HepG2 (cell line): ENCODE measurements at regions not wholly inside any gene's neighbourhood (a gene's known extent, or its start where the extent isn't known, plus 50 kb on each side); places are given as distances from the start of the nearest gene placed in this dataset.

Source experiments
- ATAC-seq: fragments of 200-7000 bp; cut with Tn5 transposase; 3 replicates; pipeline ENCODE4 v1.9.1; 2020; ENCODE audit warnings: mild to moderate bottlenecking, moderate library complexity
- BruUV-seq: library from RNA; stranded (reverse); fragments of 400-500 nt; replicated peaks from 2 replicates; lab custom pipeline; 2021; lab: Mats Ljungman, UMichigan
- CTCF ChIA-PET: fragments of 300-600 bp; formaldehyde crosslinking; extraction: SDS; loops from one replicate; lab custom pipeline; 2021; ENCODE audit warnings: low total read pairs, inconsistent platforms, low intra/inter-chr PET ratio; lab: Yijun Ruan, JAX
- POLR2A ChIA-PET: fragments of 350-600 bp; sonication (Branson Sonifier 250); formaldehyde crosslinking; loops from one replicate; lab custom pipeline; 2020; ENCODE audit warnings: antibody characterized with exemption, inconsistent platforms; lab: Yijun Ruan, JAX
- DNase-seq: peaks from one replicate; pipeline ENCODE4 v3.0.0-alpha.2; 2015; ENCODE audit warnings: low spot score
- FAIRE-seq: peaks from 3 replicates; lab custom pipeline; 2011; peaks lifted over from hg19 to GRCh38; lab: Jason Lieb, UNC
- H2AFZ ChIP-seq: one replicate; pipeline ENCODE4 v1.6.1; 2011; ENCODE audit warnings: low read length, inconsistent platforms
- H3K27ac ChIP-seq: fragments of 300-600 bp; 3 replicates; pipeline ENCODE4 v1.8.0; 2011; ENCODE audit warnings: mixed run types, mild to moderate bottlenecking, mixed read lengths, low read length, inconsistent platforms; ENCODE audit not compliant: insufficient read depth; ENCODE audit errors: extremely low read length
- H3K27me3 ChIP-seq, 2 experiments: fragments of 200-600 bp in 1 of 2; 2 replicates in 1 of 2; 3 replicates in 1 of 2; pipeline versions ENCODE4 v1.6.0 to v1.8.0; 2011; ENCODE audit warnings: low read length in 2 of 2, mild to moderate bottlenecking in 2 of 2, moderate library complexity in 2 of 2, inconsistent platforms in 1 of 2; ENCODE audit not compliant: insufficient read depth in 2 of 2, control insufficient read depth in 1 of 2
- H3K36me3 ChIP-seq, 2 experiments: fragments of 200-600 bp in 1 of 2; replicated peaks in 1 of 2; 2 replicates in 1 of 2; 3 replicates in 1 of 2; pipeline versions ENCODE4 v1.5.1 to v1.8.0; 2011; ENCODE audit warnings: low read length in 2 of 2, inconsistent platforms in 1 of 2; ENCODE audit not compliant: insufficient read depth in 2 of 2, control insufficient read depth in 1 of 2
- H3K4me1 ChIP-seq: 2 replicates; pipeline ENCODE4 v1.5.1; 2012; ENCODE audit warnings: low read length, inconsistent platforms; ENCODE audit not compliant: insufficient read depth
- H3K4me2 ChIP-seq: 2 replicates; pipeline ENCODE4 v1.6.0; 2011; ENCODE audit warnings: low read depth, low read length, inconsistent platforms
- H3K4me3 ChIP-seq, 3 experiments: fragments of 200-600 bp in 1 of 3; sonication (generic), shearing (Covaris generic) in 1 of 3; replicated peaks in 1 of 3; 2 replicates each; pipeline ENCODE4 v1.5.1; 2011 to 2016; ENCODE audit warnings: low read length in 3 of 3, inconsistent platforms in 2 of 3, low read depth in 2 of 3, mild to moderate bottlenecking in 2 of 3, control low read depth in 1 of 3, mixed read lengths in 1 of 3; ENCODE audit not compliant: insufficient read depth in 1 of 3
- H3K79me2 ChIP-seq: one replicate; pipeline ENCODE4 v1.6.1; 2011; ENCODE audit warnings: low read length, inconsistent platforms; ENCODE audit not compliant: insufficient read depth
- H3K9ac ChIP-seq: 2 replicates; pipeline ENCODE4 v1.6.0; 2011; ENCODE audit warnings: mild to moderate bottlenecking, low read depth, low read length, inconsistent platforms; ENCODE audit not compliant: insufficient read depth
- H3K9me3 ChIP-seq: 2 replicates; pipeline ENCODE4 v1.5.1; 2012; ENCODE audit warnings: mild to moderate bottlenecking, low read length
- H4K20me1 ChIP-seq: 2 replicates; pipeline ENCODE4 v1.6.0; 2011; ENCODE audit warnings: inconsistent platforms, mild to moderate bottlenecking, low read length, moderate library complexity; ENCODE audit not compliant: insufficient read depth
- HCFC1 ChIP-seq: fragments of 150-350 bp; IDR thresholded peaks from 2 replicates; pipeline ENCODE4 v1.6.1; 2014; ENCODE audit warnings: low read depth, low read length
- KDM4B ChIP-seq: sonication (generic); formaldehyde crosslinking; IDR thresholded peaks from 2 replicates; pipeline ENCODE4 v1.4.0; 2020; ENCODE audit warnings: missing genetic modification reagents
- MTA3 ChIP-seq: sonication (generic); formaldehyde crosslinking; IDR thresholded peaks from 2 replicates; pipeline ENCODE4 v1.4.0; 2020; ENCODE audit warnings: missing genetic modification reagents
- NFYB ChIP-seq: sonication (generic); formaldehyde crosslinking; IDR thresholded peaks from 2 replicates; pipeline ENCODE4 v1.4.0; 2020; ENCODE audit warnings: missing genetic modification reagents
- ZKSCAN1 ChIP-seq: fragments of 150-350 bp; IDR thresholded peaks from 2 replicates; pipeline ENCODE4 v1.6.1; 2014; ENCODE audit warnings: low read length
- ZNF816 ChIP-seq: sonication (generic); formaldehyde crosslinking; IDR thresholded peaks from 2 replicates; pipeline ENCODE4 v1.8.0; 2022; ENCODE audit warnings: missing genetic modification reagents, mild to moderate bottlenecking, borderline replicate concordance
- ZSCAN29 ChIP-seq: sonication (generic); formaldehyde crosslinking; conservative IDR thresholded peaks from 2 replicates; pipeline ENCODE4 v1.4.0; 2020; ENCODE audit warnings: mild to moderate bottlenecking, missing genetic modification reagents
- WGBS: methylation state at CpG from one replicate; pipeline ENCODE4 v1.1.6; 2017; ENCODE audit warnings: low lambda C conversion rate; 5-methylcytosine and 5-hydroxymethylcytosine counted together
- in situ Hi-C: cut with HindIII; loops from 2 replicates; pipeline ENCODE4 v1.10.0; 2017; ENCODE audit warnings: low pct_unique_long_range_greater_than_20kb; ENCODE audit not compliant: extremely low pct_ligation_motif_present
- intact Hi-C: fragments of 100-400 bp; cut with micrococcal nuclease; formaldehyde crosslinking; loops from one replicate; pipeline ENCODE4 v1.10.0; 2022; ENCODE audit not compliant: unreplicated experiment
- TF ChIP-seq, protein P1 (sequence below): sonication (generic); formaldehyde crosslinking; IDR thresholded peaks from 2 replicates; pipeline ENCODE4 v1.5.1; 2020; ENCODE audit warnings: mild to moderate bottlenecking, moderate library complexity, missing genetic modification reagents
- TF ChIP-seq, protein P2 (sequence below): IDR thresholded peaks from 2 replicates; pipeline ENCODE4 v1.6.1; 2016
- TF ChIP-seq, protein P3 (sequence below): sonication (generic); formaldehyde crosslinking; IDR thresholded peaks from 2 replicates; pipeline ENCODE4 v1.4.0; 2020; ENCODE audit warnings: missing genetic modification reagents, borderline replicate concordance
- TF ChIP-seq, protein P4 (sequence below): sonication (generic); formaldehyde crosslinking; IDR thresholded peaks from 2 replicates; pipeline ENCODE4 v1.5.0; 2020; ENCODE audit warnings: mild to moderate bottlenecking, low read depth, missing genetic modification reagents, borderline replicate concordance

DNA sequence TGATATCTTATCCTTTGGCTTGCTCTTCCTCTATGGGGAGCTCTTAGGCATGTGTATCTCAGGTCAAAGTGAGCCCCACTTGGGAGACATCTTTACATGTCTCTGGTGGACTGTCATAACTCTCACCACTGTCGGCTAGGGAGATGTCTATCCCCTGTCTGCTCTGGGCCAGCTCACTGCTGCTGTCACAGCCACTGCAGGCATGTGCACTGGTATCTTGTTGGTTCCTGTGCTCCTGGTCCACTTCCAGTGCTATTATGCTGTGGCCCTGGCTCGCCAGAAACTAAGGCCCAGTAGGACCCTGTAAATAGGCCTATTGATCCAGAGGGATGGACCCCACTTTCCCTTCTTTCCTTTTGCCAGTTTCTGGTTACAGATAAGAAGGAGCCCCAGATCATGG lies 56.6 kb upstream of the LAS1L start:
- H3K79me2 ChIP-seq, result no peaks in the 10 kb centered on the region
- H3K27ac ChIP-seq, result no peak overlapping the region
- ChIA-PET CTCF (no interaction called here), POLR2A (no interaction called here)
- H3K9ac ChIP-seq, result no peak overlapping the region
- no peak overlapping the region for H3K4me2 ChIP-seq
- no peaks in the 10 kb centered on the region for H3K36me3 ChIP-seq
- no peak for FAIRE-seq
- intact Hi-C loops (no loop called here), in situ Hi-C loops (loop anchor here (25.0 kb wide), 1 partner anchor 1146 kb away; no protein-coding TSS in a partner anchor)
- H4K20me1 ChIP-seq, result no peaks in the 10 kb centered on the region
- DNase-seq, result no peak
- BruUV-seq, result no TSS peak
- H2AFZ ChIP-seq, result no peak overlapping the region
- no peak for ATAC-seq
- H3K9me3 ChIP-seq, result no peaks in the 10 kb centered on the region
- WGBS, result 0% methylated on average over 1 of the region's 2 CpGs
- H3K4me1 ChIP-seq, result no peaks in the 10 kb centered on the region
- H3K27me3 ChIP-seq, result no peaks in the 10 kb centered on the region
- TF ChIP-seq, protein P1, sequence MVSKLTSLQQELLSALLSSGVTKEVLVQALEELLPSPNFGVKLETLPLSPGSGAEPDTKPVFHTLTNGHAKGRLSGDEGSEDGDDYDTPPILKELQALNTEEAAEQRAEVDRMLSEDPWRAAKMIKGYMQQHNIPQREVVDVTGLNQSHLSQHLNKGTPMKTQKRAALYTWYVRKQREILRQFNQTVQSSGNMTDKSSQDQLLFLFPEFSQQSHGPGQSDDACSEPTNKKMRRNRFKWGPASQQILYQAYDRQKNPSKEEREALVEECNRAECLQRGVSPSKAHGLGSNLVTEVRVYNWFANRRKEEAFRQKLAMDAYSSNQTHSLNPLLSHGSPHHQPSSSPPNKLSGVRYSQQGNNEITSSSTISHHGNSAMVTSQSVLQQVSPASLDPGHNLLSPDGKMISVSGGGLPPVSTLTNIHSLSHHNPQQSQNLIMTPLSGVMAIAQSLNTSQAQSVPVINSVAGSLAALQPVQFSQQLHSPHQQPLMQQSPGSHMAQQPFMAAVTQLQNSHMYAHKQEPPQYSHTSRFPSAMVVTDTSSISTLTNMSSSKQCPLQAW, result no peak
- no peak for TF ChIP-seq KDM4B (CRISPR knock-in tag)
- no peak for TF ChIP-seq HCFC1
- TF ChIP-seq, protein P2, sequence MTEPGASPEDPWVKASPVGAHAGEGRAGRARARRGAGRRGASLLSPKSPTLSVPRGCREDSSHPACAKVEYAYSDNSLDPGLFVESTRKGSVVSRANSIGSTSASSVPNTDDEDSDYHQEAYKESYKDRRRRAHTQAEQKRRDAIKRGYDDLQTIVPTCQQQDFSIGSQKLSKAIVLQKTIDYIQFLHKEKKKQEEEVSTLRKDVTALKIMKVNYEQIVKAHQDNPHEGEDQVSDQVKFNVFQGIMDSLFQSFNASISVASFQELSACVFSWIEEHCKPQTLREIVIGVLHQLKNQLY (CRISPR knock-in tag), result no peak
- TF ChIP-seq ZKSCAN1, result no peak
- TF ChIP-seq, protein P3, sequence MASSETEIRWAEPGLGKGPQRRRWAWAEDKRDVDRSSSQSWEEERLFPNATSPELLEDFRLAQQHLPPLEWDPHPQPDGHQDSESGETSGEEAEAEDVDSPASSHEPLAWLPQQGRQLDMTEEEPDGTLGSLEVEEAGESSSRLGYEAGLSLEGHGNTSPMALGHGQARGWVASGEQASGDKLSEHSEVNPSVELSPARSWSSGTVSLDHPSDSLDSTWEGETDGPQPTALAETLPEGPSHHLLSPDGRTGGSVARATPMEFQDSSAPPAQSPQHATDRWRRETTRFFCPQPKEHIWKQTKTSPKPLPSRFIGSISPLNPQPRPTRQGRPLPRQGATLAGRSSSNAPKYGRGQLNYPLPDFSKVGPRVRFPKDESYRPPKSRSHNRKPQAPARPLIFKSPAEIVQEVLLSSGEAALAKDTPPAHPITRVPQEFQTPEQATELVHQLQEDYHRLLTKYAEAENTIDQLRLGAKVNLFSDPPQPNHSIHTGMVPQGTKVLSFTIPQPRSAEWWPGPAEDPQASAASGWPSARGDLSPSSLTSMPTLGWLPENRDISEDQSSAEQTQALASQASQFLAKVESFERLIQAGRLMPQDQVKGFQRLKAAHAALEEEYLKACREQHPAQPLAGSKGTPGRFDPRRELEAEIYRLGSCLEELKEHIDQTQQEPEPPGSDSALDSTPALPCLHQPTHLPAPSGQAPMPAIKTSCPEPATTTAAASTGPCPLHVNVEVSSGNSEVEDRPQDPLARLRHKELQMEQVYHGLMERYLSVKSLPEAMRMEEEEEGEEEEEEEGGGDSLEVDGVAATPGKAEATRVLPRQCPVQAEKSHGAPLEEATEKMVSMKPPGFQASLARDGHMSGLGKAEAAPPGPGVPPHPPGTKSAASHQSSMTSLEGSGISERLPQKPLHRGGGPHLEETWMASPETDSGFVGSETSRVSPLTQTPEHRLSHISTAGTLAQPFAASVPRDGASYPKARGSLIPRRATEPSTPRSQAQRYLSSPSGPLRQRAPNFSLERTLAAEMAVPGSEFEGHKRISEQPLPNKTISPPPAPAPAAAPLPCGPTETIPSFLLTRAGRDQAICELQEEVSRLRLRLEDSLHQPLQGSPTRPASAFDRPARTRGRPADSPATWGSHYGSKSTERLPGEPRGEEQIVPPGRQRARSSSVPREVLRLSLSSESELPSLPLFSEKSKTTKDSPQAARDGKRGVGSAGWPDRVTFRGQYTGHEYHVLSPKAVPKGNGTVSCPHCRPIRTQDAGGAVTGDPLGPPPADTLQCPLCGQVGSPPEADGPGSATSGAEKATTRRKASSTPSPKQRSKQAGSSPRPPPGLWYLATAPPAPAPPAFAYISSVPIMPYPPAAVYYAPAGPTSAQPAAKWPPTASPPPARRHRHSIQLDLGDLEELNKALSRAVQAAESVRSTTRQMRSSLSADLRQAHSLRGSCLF, result no peak
- TF ChIP-seq MTA3 (CRISPR knock-in tag), result no peak
- TF ChIP-seq ZNF816 (CRISPR knock-in tag), result no peak
- TF ChIP-seq NFYB, result no peak
- TF ChIP-seq ZSCAN29 (CRISPR knock-in tag), result no peak
- TF ChIP-seq, protein P4, sequence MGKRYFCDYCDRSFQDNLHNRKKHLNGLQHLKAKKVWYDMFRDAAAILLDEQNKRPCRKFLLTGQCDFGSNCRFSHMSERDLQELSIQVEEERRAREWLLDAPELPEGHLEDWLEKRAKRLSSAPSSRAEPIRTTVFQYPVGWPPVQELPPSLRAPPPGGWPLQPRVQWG, result no peak
- H3K4me3 ChIP-seq, result no peak overlapping the region
